Stimulated activated CD8-positive, alpha-beta memory T cell treated with anti-CD3 and anti-CD28 coated beads, Interleukin-12 subunit alpha, Interleukin-12 subunit beta, amount 100 ng/mL, for 1 hour (primary cell): ENCODE measurements at regions not wholly inside any gene's neighbourhood (a gene's known extent, or its start where the extent isn't known, plus 50 kb on each side); places are given as distances from the start of the nearest gene placed in this dataset.

Experiments used
- DNase-seq: peaks from one replicate; pipeline ENCODE4 v3.0.0-alpha.2; 2020; ENCODE audit warnings: low read depth

GRCh38 chr11:16440136-16440535 is 83.8 kb upstream of the SOX6 start:
- DNase-seq: no peak

- no peak for DNase-seq
These were observed 77.7 kb upstream of the SOX6 start for GRCh38 chr11:16434036-16434435.

- no peak for DNase-seq
These were observed 74.3 kb upstream of the SOX6 start for GRCh38 chr11:16430674-16431073.

- DNase-seq: no peak
These were observed 65.5 kb upstream of the SOX6 start for GRCh38 chr11:16421826-16422225.

GRCh38 chr11:16418428-16419097 is 62.2 kb upstream of the SOX6 start:
- no peak for DNase-seq

GRCh38 chr11:16412525-16413172 is 56.3 kb upstream of the SOX6 start:
- DNase-seq: no peak

GRCh38 chr11:16410479-16410878 is 54.1 kb upstream of the SOX6 start:
- DNase-seq: no peak

- DNase-seq: no peak
These were observed 52.3 kb upstream of the SOX6 start for GRCh38 chr11:16408619-16409018.

GRCh38 chr11:16406226-16406625 is 49.9 kb upstream of the SOX6 start:
- DNase-seq: no peak
